ENCODE measurements at regions not wholly inside any gene's neighbourhood (a gene's known extent, or its start where the extent isn't known, plus 50 kb on each side); places are given as distances from the start of the nearest gene placed in this dataset.

- TF ChIP-seq, protein P1, sequence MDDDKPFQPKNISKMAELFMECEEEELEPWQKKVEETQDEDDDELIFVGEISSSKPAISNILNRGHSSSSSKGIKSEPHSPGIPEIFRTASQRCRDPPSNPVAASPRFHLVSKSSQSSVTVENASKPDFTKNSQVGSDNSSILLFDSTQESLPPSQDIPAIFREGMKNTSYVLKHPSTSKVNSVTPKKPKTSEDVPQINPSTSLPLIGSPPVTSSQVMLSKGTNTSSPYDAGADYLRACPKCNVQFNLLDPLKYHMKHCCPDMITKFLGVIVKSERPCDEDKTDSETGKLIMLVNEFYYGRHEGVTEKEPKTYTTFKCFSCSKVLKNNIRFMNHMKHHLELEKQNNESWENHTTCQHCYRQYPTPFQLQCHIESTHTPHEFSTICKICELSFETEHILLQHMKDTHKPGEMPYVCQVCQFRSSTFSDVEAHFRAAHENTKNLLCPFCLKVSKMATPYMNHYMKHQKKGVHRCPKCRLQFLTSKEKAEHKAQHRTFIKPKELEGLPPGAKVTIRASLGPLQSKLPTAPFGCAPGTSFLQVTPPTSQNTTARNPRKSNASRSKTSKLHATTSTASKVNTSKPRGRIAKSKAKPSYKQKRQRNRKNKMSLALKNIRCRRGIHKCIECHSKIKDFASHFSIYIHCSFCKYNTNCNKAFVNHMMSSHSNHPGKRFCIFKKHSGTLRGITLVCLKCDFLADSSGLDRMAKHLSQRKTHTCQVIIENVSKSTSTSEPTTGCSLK (tag by site-specific recombination; IDR thresholded peaks at IDR 0.05) = no peak
- no peak for TF ChIP-seq ZBTB48 (tag by site-specific recombination; IDR thresholded peaks at IDR 0.05)
- no peak for TF ChIP-seq ZNF670 (tag by site-specific recombination; IDR thresholded peaks at IDR 0.05; ENCODE audit: low read depth)
Measured at GRCh38 chr18:35836932-35837331, 135.5 kb upstream of the RMP24 start (continued).

GRCh38 chr18:35837922-35838496, 134.5 kb upstream of the RMP24 start:
- H3K4me1 ChIP-seq (ENCODE audit: control insufficient read depth, insufficient read depth, low read length) = no peaks in the 10 kb centered on the region
- no peak overlapping the region for H3K27ac ChIP-seq (ENCODE audit: extremely low read depth, low read depth, low read length)
- H3K4me3 ChIP-seq (ENCODE audit: low read depth, low read length) = no peak overlapping the region
- no peak for TF ChIP-seq ZBTB1 (tag by site-specific recombination; IDR thresholded peaks at IDR 0.05)
- TF ChIP-seq ZNF837 (tag by site-specific recombination; IDR thresholded peaks at IDR 0.05) = no peak
- POLR2A ChIA-PET = no interaction called here
- CTCF ChIA-PET = interaction anchor here (0.6 to 1.2 kb wide), 4 partner anchors 11 to 453 kb away, joined by 3 to 6 read pairs (median 3); no protein-coding TSS in a partner anchor
- no peaks in the 10 kb centered on the region for H3K9me3 ChIP-seq (ENCODE audit: control insufficient read depth, insufficient read depth, low read depth, low read length)
- no peaks in the 10 kb centered on the region for H3K36me3 ChIP-seq (ENCODE audit: control insufficient read depth in 2 of 2, insufficient read depth in 1 of 2, low read length in 2 of 2)

GRCh38 chr18:35841283-35841682, 131.2 kb upstream of the RMP24 start:
- H3K4me1 ChIP-seq (ENCODE audit: control insufficient read depth, insufficient read depth, low read length) = no peaks in the 10 kb centered on the region
- H3K27ac ChIP-seq (ENCODE audit: extremely low read depth, low read depth, low read length) = no peak overlapping the region
- no peaks in the 10 kb centered on the region for H3K9me3 ChIP-seq (ENCODE audit: control insufficient read depth, insufficient read depth, low read depth, low read length)
- no peak for TF ChIP-seq GFI1B (tag by site-specific recombination; IDR thresholded peaks at IDR 0.05)
- no peak for TF ChIP-seq ZNF513 (tag by site-specific recombination; IDR thresholded peaks at IDR 0.05)
- no peak for TF ChIP-seq ZFP69B (tag by site-specific recombination; IDR thresholded peaks at IDR 0.05)
- TF ChIP-seq, protein P2, sequence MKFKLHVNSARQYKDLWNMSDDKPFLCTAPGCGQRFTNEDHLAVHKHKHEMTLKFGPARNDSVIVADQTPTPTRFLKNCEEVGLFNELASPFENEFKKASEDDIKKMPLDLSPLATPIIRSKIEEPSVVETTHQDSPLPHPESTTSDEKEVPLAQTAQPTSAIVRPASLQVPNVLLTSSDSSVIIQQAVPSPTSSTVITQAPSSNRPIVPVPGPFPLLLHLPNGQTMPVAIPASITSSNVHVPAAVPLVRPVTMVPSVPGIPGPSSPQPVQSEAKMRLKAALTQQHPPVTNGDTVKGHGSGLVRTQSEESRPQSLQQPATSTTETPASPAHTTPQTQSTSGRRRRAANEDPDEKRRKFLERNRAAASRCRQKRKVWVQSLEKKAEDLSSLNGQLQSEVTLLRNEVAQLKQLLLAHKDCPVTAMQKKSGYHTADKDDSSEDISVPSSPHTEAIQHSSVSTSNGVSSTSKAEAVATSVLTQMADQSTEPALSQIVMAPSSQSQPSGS (tag by site-specific recombination; IDR thresholded peaks at IDR 0.05; ENCODE audit: low read depth) = no peak
- no peak for TF ChIP-seq ZNF10 (tag by site-specific recombination; IDR thresholded peaks at IDR 0.05)
- TF ChIP-seq, protein P3, sequence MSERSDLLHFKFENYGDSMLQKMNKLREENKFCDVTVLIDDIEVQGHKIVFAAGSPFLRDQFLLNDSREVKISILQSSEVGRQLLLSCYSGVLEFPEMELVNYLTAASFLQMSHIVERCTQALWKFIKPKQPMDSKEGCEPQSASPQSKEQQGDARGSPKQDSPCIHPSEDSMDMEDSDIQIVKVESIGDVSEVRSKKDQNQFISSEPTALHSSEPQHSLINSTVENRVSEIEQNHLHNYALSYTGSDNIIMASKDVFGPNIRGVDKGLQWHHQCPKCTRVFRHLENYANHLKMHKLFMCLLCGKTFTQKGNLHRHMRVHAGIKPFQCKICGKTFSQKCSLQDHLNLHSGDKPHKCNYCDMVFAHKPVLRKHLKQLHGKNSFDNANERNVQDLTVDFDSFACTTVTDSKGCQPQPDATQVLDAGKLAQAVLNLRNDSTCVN (tag by site-specific recombination; optimal IDR thresholded peaks at IDR 0.05) = no peak
- TF ChIP-seq ZNF610 (tag by site-specific recombination; IDR thresholded peaks at IDR 0.05; ENCODE audit: borderline replicate concordance) = no peak
- no peak for TF ChIP-seq ZNF596 (tag by site-specific recombination; IDR thresholded peaks at IDR 0.05)
- no peak for TF ChIP-seq HOXA7 (CRISPR knock-in tag; IDR thresholded peaks at IDR 0.05; ENCODE audit: borderline replicate concordance)
- TF ChIP-seq ZFP37 (tag by site-specific recombination; IDR thresholded peaks at IDR 0.05) = no peak
- TF ChIP-seq ZNF623 (tag by site-specific recombination; IDR thresholded peaks at IDR 0.05) = no peak
- no peak overlapping the region for H3K4me3 ChIP-seq (ENCODE audit: low read depth, low read length)
- CTCF ChIA-PET = interaction anchor here (0.6 kb wide), 1 partner anchor 111 kb away, joined by 3 read pairs; no protein-coding TSS in a partner anchor
- POLR2A ChIA-PET = no interaction called here
- no peaks in the 10 kb centered on the region for H3K36me3 ChIP-seq (ENCODE audit: control insufficient read depth in 2 of 2, insufficient read depth in 1 of 2, low read length in 2 of 2)
